NCI-H1105 treated with DMSO at 0.1 percent for 48 hours (cell line): ENCODE measurements at regions not wholly inside any gene's neighbourhood (a gene's known extent, or its start where the extent isn't known, plus 50 kb on each side); places are given as distances from the start of the nearest gene placed in this dataset.
"Not testable (repeated sequence)": the region's sequence is repeated elsewhere in the genome, so short reads cannot be mapped to it uniquely, and the experiment has no call there.

ENCODE experiments used
- DNase-seq: peaks from one replicate; lab custom pipeline; 2025; lab: John Stamatoyannopoulos, UW

GRCh38 chrX:121649417-121649816 lies 602.0 kb downstream of the GLUD2 start:
- no peak for DNase-seq

- DNase-seq, result peak; percentile 67
These were observed 607.9 kb downstream of the GLUD2 start for GRCh38 chrX:121655276-121655675.

- no peak for DNase-seq
These were observed 618.8 kb downstream of the GLUD2 start for GRCh38 chrX:121666171-121666570.

GRCh38 chrX:121671649-121672048 lies 624.2 kb downstream of the GLUD2 start:
- no peak for DNase-seq

- not testable (repeated sequence) for DNase-seq
These were observed 661.8 kb downstream of the GLUD2 start for GRCh38 chrX:121709236-121709635.

- no peak for DNase-seq
These were observed 686.1 kb downstream of the GLUD2 start for GRCh38 chrX:121733514-121733913.

GRCh38 chrX:121746105-121746504 lies 698.7 kb downstream of the GLUD2 start:
- DNase-seq, result no peak

- not testable (repeated sequence) for DNase-seq
These were observed 706.2 kb downstream of the GLUD2 start for GRCh38 chrX:121753602-121754001.

- no peak for DNase-seq
These were observed 706.9 kb downstream of the GLUD2 start for GRCh38 chrX:121754301-121754700.

- no peak for DNase-seq
These were observed 708.1 kb downstream of the GLUD2 start for GRCh38 chrX:121755541-121755940.

- no peak for DNase-seq
These were observed 714.4 kb downstream of the GLUD2 start for GRCh38 chrX:121761845-121762244.

GRCh38 chrX:121763671-121764070 lies 716.3 kb downstream of the GLUD2 start:
- DNase-seq, result no peak

- DNase-seq, result not testable (repeated sequence)
These were observed 720.8 kb downstream of the GLUD2 start for GRCh38 chrX:121768210-121768609.

GRCh38 chrX:121781991-121782390 lies 734.6 kb downstream of the GLUD2 start:
- peak; percentile 24 for DNase-seq

GRCh38 chrX:121782544-121782943 lies 735.1 kb downstream of the GLUD2 start:
- no peak for DNase-seq

- no peak for DNase-seq
These were observed 735.6 kb downstream of the GLUD2 start for GRCh38 chrX:121782976-121783375.

- DNase-seq, result peak; percentile 15
These were observed 755.5 kb downstream of the GLUD2 start for GRCh38 chrX:121802881-121803412.

- DNase-seq, result no peak
These were observed 776.0 kb downstream of the GLUD2 start for GRCh38 chrX:121823406-121823805.

GRCh38 chrX:121831601-121832000 lies 784.2 kb downstream of the GLUD2 start:
- no peak for DNase-seq

- DNase-seq, result no peak
These were observed 785.0 kb downstream of the GLUD2 start for GRCh38 chrX:121832446-121832845.

GRCh38 chrX:121836000-121836399 lies 788.6 kb downstream of the GLUD2 start:
- no peak for DNase-seq

- DNase-seq, result peak; percentile 13
These were observed 803.6 kb downstream of the GLUD2 start for GRCh38 chrX:121851033-121851432.

GRCh38 chrX:121853762-121854613 lies 806.6 kb downstream of the GLUD2 start:
- DNase-seq, result no peak

GRCh38 chrX:121854614-121854911 lies 807.2 kb downstream of the GLUD2 start:
- DNase-seq, result no peak
